C4-2B (cell line): ENCODE measurements at regions not wholly inside any gene's neighbourhood (a gene's known extent, or its start where the extent isn't known, plus 50 kb on each side); places are given as distances from the start of the nearest gene placed in this dataset.

Source experiments
- H3K27ac ChIP-seq: fragments of 450-650 bp; 2 replicates; pipeline ENCODE4 v1.5.1; 2017
- CTCF ChIP-seq: fragments of 450-650 bp; conservative IDR thresholded peaks from 2 replicates; pipeline ENCODE4 v1.5.1; 2017; ENCODE audit warnings: mild to moderate bottlenecking
- ZFX ChIP-seq: fragments of 450-650 bp; IDR thresholded peaks from 2 replicates; pipeline ENCODE4 v1.6.1; 2017

GRCh38 chr11:42631220-42631843 is 680.5 kb upstream of the API5 start:
- TF ChIP-seq CTCF (peak; percentile 56), ZFX (no peak)

GRCh38 chr11:42646959-42647358 is 664.8 kb upstream of the API5 start:
- no peak overlapping the region for H3K27ac ChIP-seq

More at GRCh38 chr11:42631220-42631843, 680.5 kb upstream of the API5 start:
- H3K27ac ChIP-seq: no peak overlapping the region

GRCh38 chr11:42647993-42648392 is 663.8 kb upstream of the API5 start:
- no peak overlapping the region for H3K27ac ChIP-seq
- no peak for TF ChIP-seq CTCF
- no peak for TF ChIP-seq ZFX

More at GRCh38 chr11:42646959-42647358, 664.8 kb upstream of the API5 start:
- TF ChIP-seq CTCF (no peak), ZFX (no peak)

GRCh38 chr11:42651621-42652020 is 660.2 kb upstream of the API5 start:
- TF ChIP-seq CTCF (no peak), ZFX (no peak)
- no peak overlapping the region for H3K27ac ChIP-seq

GRCh38 chr11:42657169-42657568 is 654.6 kb upstream of the API5 start:
- TF ChIP-seq ZFX: no peak
- no peak for TF ChIP-seq CTCF

GRCh38 chr11:42661942-42662341 is 649.9 kb upstream of the API5 start:
- TF ChIP-seq CTCF: no peak
- no peak for TF ChIP-seq ZFX
- H3K27ac ChIP-seq: no peak overlapping the region

More at GRCh38 chr11:42657169-42657568, 654.6 kb upstream of the API5 start:
- H3K27ac ChIP-seq: no peak overlapping the region; the same call in 1 of the 2 replicates

GRCh38 chr11:42669248-42669976 is 642.4 kb upstream of the API5 start:
- no peak overlapping the region for H3K27ac ChIP-seq
- TF ChIP-seq ZFX: no peak
- no peak for TF ChIP-seq CTCF
